NCI-H82 treated with DMSO at 0.1 percent for 48 hours (cell line): ENCODE measurements at regions not wholly inside any gene's neighbourhood (a gene's known extent, or its start where the extent isn't known, plus 50 kb on each side); places are given as distances from the start of the nearest gene placed in this dataset.

Experiments
- DNase-seq: peaks from one replicate; lab custom pipeline; 2025; ENCODE audit not compliant: unreplicated experiment; lab: John Stamatoyannopoulos, UW

- no peak for DNase-seq
Measured at GRCh38 chr2:120453635-120453998, 107.7 kb downstream of the INHBB start.

GRCh38 chr2:120454654-120455385 is 108.9 kb downstream of the INHBB start:
- DNase-seq, result no peak

DNA sequence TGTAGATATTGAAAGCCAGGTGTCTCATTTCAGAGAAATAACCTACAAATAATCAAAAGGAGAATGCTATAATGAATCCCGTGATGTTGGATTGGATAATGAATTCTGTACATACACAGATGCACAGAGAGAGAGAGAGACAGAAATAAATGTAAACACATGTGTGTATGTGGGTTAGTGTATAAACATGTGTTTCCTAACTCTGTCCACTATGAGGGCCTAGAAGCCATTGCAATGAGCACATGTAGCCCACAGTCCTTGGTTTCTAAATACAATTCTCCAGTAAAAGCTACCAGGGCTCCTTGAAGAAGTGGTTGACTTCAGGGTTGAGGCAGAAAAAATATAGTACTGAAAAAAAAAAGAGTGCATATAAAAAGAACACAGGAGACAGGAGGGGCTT is 109.5 kb downstream of the INHBB start:
- no peak for DNase-seq

DNA sequence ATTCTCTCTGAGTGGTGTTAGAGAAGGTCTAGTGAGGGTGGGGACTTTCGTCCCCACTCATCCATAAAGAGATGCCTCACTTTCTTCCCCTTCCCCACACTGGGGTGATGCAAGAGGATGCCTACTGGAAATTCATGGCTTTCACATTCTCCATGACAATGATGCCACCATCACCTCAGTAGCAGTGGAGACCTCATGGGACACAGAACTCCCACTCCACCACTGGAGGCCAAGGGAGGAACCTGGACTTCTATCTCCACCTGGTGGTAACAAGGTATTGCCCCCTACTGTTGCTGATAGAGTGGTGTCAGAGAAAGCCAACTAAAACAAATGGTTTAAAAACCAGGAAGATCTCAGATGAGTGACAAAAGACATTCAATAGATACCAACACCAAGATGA is 110.9 kb downstream of the INHBB start:
- no peak for DNase-seq

GRCh38 chr2:120460511-120460910 is 114.6 kb downstream of the INHBB start:
- no peak for DNase-seq

GRCh38 chr2:120461092-120461491 is 115.2 kb downstream of the INHBB start:
- DNase-seq, result no peak

- no peak for DNase-seq
Measured at GRCh38 chr2:120461546-120462537, 115.9 kb downstream of the INHBB start.

GRCh38 chr2:120463527-120463926 is 117.6 kb downstream of the INHBB start:
- DNase-seq, result no peak

GRCh38 chr2:120463996-120464395 is 118.1 kb downstream of the INHBB start:
- no peak for DNase-seq

DNA sequence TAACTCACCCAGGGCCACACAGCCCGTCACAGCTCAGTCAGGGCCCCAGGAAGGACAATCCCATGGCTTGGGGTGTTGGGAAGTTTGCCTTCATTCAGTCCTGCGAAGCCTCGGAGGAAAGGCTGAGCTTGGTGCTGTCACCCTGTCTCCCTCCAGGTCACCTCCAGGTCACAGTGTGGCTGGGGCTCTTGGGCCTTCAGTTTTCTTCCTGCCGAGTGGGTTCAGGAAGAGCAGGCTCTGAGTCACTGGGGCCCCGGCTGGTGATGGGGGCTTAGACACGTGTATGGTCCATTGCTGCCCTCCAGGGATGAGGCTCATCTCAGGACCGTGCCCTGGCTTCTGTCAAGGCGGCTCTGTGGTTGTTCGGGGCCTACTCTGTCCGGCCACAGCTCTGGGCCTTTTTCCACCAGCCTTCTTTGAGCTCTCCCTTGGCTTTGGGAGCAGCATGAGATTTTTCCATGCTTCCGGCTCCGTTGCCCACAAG is 118.6 kb downstream of the INHBB start:
- DNase-seq, result no peak

GRCh38 chr2:120465012-120465700 is 119.2 kb downstream of the INHBB start:
- DNase-seq, result no peak

DNA sequence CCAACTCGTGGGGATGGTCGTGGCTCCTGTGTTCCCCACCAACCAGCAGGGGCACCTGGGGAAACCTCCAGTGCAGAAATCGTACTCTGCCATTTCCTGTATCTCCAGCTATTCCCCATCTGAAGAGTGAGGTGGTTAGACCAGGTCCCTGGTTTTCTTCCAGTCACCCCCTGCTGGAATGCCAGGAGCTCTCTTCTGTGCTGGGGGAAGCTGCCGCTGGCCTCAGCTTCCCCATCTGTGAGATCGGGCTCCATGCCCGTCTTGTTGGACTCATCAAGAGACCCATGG is 119.7 kb downstream of the INHBB start:
- DNase-seq, result no peak

DNA sequence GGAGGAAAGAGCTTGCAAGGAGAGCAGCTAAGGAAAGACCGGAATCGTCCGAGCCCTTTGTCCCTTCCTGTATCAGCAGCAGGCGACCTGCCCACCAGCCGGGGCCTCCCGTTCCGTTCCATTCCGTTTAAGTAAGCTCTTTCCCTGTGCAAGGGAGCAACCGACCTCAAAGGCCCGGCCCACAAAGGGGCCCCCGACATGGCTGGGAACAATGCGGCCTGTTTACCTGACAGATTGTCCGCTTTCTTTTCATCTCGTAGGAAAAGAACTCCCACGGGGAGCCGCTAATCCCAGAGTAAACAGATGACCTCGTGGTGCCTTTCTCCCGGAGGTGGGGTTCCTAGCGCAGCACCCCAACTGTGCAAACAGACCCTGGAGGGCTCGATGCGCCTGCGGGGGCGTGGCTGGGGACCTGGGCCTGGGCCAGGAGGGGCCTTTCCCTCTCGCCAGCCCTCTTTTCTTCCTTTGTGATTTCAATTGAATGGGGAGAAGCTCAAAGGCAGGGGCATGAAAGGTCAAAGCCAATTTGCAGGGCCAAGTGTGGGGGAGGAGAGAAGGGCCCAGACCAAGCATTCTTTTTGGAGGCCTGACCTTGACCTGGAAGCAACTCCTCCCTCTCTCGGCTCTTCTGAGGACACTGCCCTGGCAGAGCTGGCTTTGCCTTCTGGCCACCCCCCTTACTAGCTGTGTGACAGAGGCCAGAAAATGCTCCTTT is 120.2 kb downstream of the INHBB start:
- DNase-seq, result no peak

DNA sequence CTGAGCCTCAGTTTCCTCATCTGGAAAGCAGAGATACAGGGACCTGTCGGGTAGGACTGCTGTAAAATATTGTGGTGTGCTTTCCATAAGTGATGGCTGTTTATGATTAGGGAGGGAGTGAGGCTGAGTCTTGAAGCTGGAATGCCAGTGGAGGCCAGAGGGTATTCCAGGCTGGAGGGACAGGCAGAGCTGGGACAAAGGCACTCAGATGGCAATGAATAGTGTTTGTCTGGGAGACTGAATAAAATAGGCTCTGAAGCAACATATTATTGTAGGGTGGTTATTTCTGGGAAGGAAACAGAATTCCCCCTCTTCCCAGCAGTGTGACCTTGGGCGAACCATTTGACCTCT is 120.7 kb downstream of the INHBB start:
- DNase-seq, result no peak

DNA sequence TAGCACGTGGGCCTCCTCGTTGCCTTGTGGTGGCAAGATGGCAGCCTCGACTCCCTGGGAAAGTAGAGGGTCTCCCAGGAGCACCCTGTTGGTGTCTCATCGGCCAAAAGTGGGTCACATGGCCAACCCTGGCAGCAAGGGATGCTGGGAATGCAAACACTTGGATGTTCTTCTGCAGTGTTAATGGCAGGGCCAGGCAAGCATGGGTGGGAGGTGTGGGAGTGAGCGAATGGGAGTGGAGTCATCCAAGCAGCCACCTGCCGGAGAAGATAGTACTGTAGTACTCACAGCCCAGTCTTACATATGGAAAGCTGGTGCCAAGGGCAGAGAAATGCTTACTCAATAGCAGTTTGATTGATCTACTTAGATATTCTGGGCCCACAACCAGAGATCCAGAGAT is 122.2 kb downstream of the INHBB start:
- no peak for DNase-seq

GRCh38 chr2:120469426-120469825 is 123.5 kb downstream of the INHBB start:
- no peak for DNase-seq

- no peak for DNase-seq
Measured at GRCh38 chr2:120470041-120470965, 124.4 kb downstream of the INHBB start.

GRCh38 chr2:120471166-120471565 is 125.2 kb downstream of the INHBB start:
- no peak for DNase-seq

GRCh38 chr2:120472031-120472430 is 126.1 kb downstream of the INHBB start:
- no peak for DNase-seq

- no peak for DNase-seq
Measured at GRCh38 chr2:120472891-120473309, 127.0 kb downstream of the INHBB start.
